Activated CD8-positive, alpha-beta memory T cell treated with anti-CD3 and anti-CD28 coated beads, Interleukin-2, amount 10 ng/mL, durations not matched to agents 7 days and 5 days (primary cell): ENCODE measurements at regions not wholly inside any gene's neighbourhood (a gene's known extent, or its start where the extent isn't known, plus 50 kb on each side); places are given as distances from the start of the nearest gene placed in this dataset.
"Not testable (repeated sequence)": the region's sequence is repeated elsewhere in the genome, so short reads cannot be mapped to it uniquely, and the experiment has no call there.

Experiments
- ATAC-seq: fragments of 150-1000 bp; cut with Tn5 transposase; one replicate; pipeline ENCODE4 v1.10.0; 2021; ENCODE audit warnings: moderate library complexity
- CTCF ChIA-PET: fragments of 350-600 bp; sonication (Branson Sonifier 250); formaldehyde crosslinking; loops from one replicate; lab custom pipeline; 2021; ENCODE audit warnings: antibody characterized with exemption; lab: Charles Lee
- DNase-seq: peaks from one replicate; pipeline ENCODE4 v3.0.0-alpha.2; 2020
- H3K27ac Mint-ChIP-seq: one replicate; pipeline ENCODE4 v1.8.0; 2021; ENCODE audit warnings: mild to moderate bottlenecking, mixed read lengths
- H3K27me3 Mint-ChIP-seq: one replicate; pipeline ENCODE4 v1.8.0; 2021; ENCODE audit warnings: mixed read lengths
- H3K36me3 Mint-ChIP-seq: one replicate; pipeline ENCODE4 v1.8.0; 2021; ENCODE audit warnings: mild to moderate bottlenecking, mixed read lengths
- H3K4me1 Mint-ChIP-seq: one replicate; pipeline ENCODE4 v1.8.0; 2021; ENCODE audit warnings: mixed read lengths
- H3K4me3 Mint-ChIP-seq: one replicate; pipeline ENCODE4 v1.8.0; 2021; ENCODE audit warnings: mild to moderate bottlenecking, moderate library complexity, mixed read lengths
- H3K9me3 Mint-ChIP-seq: one replicate; pipeline ENCODE4 v1.8.0; 2022; ENCODE audit warnings: low read depth, mixed read lengths

- CTCF ChIA-PET, H3K9me3 Mint-ChIP-seq, H3K4me3 Mint-ChIP-seq, ATAC-seq, H3K36me3 Mint-ChIP-seq, H3K27me3 Mint-ChIP-seq, H3K27ac Mint-ChIP-seq, H3K4me1 Mint-ChIP-seq, DNase-seq: not testable (repeated sequence)
These were observed 4427.5 kb upstream of the TPTE start for GRCh38 chr21:6093870-6094269.

GRCh38 chr21:6095304-6095703 is 4426.1 kb upstream of the TPTE start:
- H3K36me3 Mint-ChIP-seq, H3K4me1 Mint-ChIP-seq, CTCF ChIA-PET, H3K4me3 Mint-ChIP-seq, H3K27me3 Mint-ChIP-seq, H3K27ac Mint-ChIP-seq, ATAC-seq, H3K9me3 Mint-ChIP-seq, DNase-seq: not testable (repeated sequence)

- DNase-seq, H3K4me3 Mint-ChIP-seq, H3K36me3 Mint-ChIP-seq, H3K27ac Mint-ChIP-seq, H3K27me3 Mint-ChIP-seq, H3K9me3 Mint-ChIP-seq, CTCF ChIA-PET, ATAC-seq, H3K4me1 Mint-ChIP-seq: not testable (repeated sequence)
These were observed 4424.6 kb upstream of the TPTE start for GRCh38 chr21:6096560-6097424.

GRCh38 chr21:6097736-6098135 is 4423.6 kb upstream of the TPTE start:
- CTCF ChIA-PET, H3K36me3 Mint-ChIP-seq, DNase-seq, H3K27ac Mint-ChIP-seq, H3K27me3 Mint-ChIP-seq, ATAC-seq, H3K9me3 Mint-ChIP-seq, H3K4me1 Mint-ChIP-seq, H3K4me3 Mint-ChIP-seq: not testable (repeated sequence)

- not testable (repeated sequence) for ATAC-seq
These were observed 4423.0 kb upstream of the TPTE start for GRCh38 chr21:6098191-6098935.

GRCh38 chr21:6101588-6101987 is 4419.8 kb upstream of the TPTE start:
- not testable (repeated sequence) for H3K4me1 Mint-ChIP-seq, H3K27ac Mint-ChIP-seq

More at GRCh38 chr21:6098191-6098935, 4423.0 kb upstream of the TPTE start:
- CTCF ChIA-PET, DNase-seq, H3K9me3 Mint-ChIP-seq, H3K36me3 Mint-ChIP-seq, H3K4me3 Mint-ChIP-seq, H3K4me1 Mint-ChIP-seq, H3K27me3 Mint-ChIP-seq, H3K27ac Mint-ChIP-seq: not testable (repeated sequence)

GRCh38 chr21:6104546-6104945 is 4416.8 kb upstream of the TPTE start:
- DNase-seq, H3K4me1 Mint-ChIP-seq, H3K9me3 Mint-ChIP-seq, ATAC-seq, H3K4me3 Mint-ChIP-seq, H3K36me3 Mint-ChIP-seq, CTCF ChIA-PET, H3K27me3 Mint-ChIP-seq, H3K27ac Mint-ChIP-seq: not testable (repeated sequence)

More at GRCh38 chr21:6101588-6101987, 4419.8 kb upstream of the TPTE start:
- H3K4me3 Mint-ChIP-seq, H3K27me3 Mint-ChIP-seq, ATAC-seq, DNase-seq, H3K36me3 Mint-ChIP-seq, CTCF ChIA-PET, H3K9me3 Mint-ChIP-seq: not testable (repeated sequence)

- DNase-seq, H3K27me3 Mint-ChIP-seq, H3K36me3 Mint-ChIP-seq, CTCF ChIA-PET, ATAC-seq, H3K9me3 Mint-ChIP-seq, H3K4me1 Mint-ChIP-seq, H3K27ac Mint-ChIP-seq, H3K4me3 Mint-ChIP-seq: not testable (repeated sequence)
These were observed 4414.5 kb upstream of the TPTE start for GRCh38 chr21:6106686-6107567.

GRCh38 chr21:6108894-6109293 is 4412.5 kb upstream of the TPTE start:
- H3K27ac Mint-ChIP-seq, ATAC-seq, DNase-seq, H3K4me1 Mint-ChIP-seq, H3K9me3 Mint-ChIP-seq, CTCF ChIA-PET, H3K36me3 Mint-ChIP-seq, H3K27me3 Mint-ChIP-seq, H3K4me3 Mint-ChIP-seq: not testable (repeated sequence)

GRCh38 chr21:6109774-6110173 is 4411.6 kb upstream of the TPTE start:
- H3K4me1 Mint-ChIP-seq, CTCF ChIA-PET, H3K9me3 Mint-ChIP-seq, H3K4me3 Mint-ChIP-seq, ATAC-seq, H3K27me3 Mint-ChIP-seq, H3K36me3 Mint-ChIP-seq, H3K27ac Mint-ChIP-seq, DNase-seq: not testable (repeated sequence)

GRCh38 chr21:6110716-6111343 is 4410.6 kb upstream of the TPTE start:
- H3K36me3 Mint-ChIP-seq, H3K9me3 Mint-ChIP-seq, H3K4me3 Mint-ChIP-seq, DNase-seq, CTCF ChIA-PET, H3K27me3 Mint-ChIP-seq, H3K4me1 Mint-ChIP-seq, H3K27ac Mint-ChIP-seq: not testable (repeated sequence)
- ATAC-seq: peak; percentile 90

- ATAC-seq: peak; percentile 18
- H3K4me1 Mint-ChIP-seq, CTCF ChIA-PET, DNase-seq, H3K27ac Mint-ChIP-seq, H3K27me3 Mint-ChIP-seq, H3K4me3 Mint-ChIP-seq, H3K36me3 Mint-ChIP-seq, H3K9me3 Mint-ChIP-seq: not testable (repeated sequence)
These were observed 4410.0 kb upstream of the TPTE start for GRCh38 chr21:6111354-6111753.

GRCh38 chr21:6118336-6118735 is 4403.0 kb upstream of the TPTE start:
- ATAC-seq, H3K27me3 Mint-ChIP-seq, H3K27ac Mint-ChIP-seq, H3K4me3 Mint-ChIP-seq, CTCF ChIA-PET, H3K9me3 Mint-ChIP-seq, H3K4me1 Mint-ChIP-seq, DNase-seq, H3K36me3 Mint-ChIP-seq: not testable (repeated sequence)
